ENCODE measurements at regions not wholly inside any gene's neighbourhood (a gene's known extent, or its start where the extent isn't known, plus 50 kb on each side); places are given as distances from the start of the nearest gene placed in this dataset.

- DNase-seq (ENCODE audit: extremely low read depth in 1 of 2, low read depth in 1 of 2) = no peak
These were observed 63.2 kb upstream of the MIR17HG start for GRCh38 chr13:91284335-91284734.

GRCh38 chr13:91286317-91286716 is 61.2 kb upstream of the MIR17HG start:
- no peak for DNase-seq (ENCODE audit: extremely low read depth in 1 of 2, low read depth in 1 of 2)

GRCh38 chr13:91291078-91291477 is 56.4 kb upstream of the MIR17HG start:
- DNase-seq (ENCODE audit: extremely low read depth in 1 of 2, low read depth in 1 of 2) = no peak

GRCh38 chr13:91292630-91293221 is 54.8 kb upstream of the MIR17HG start:
- no peak for DNase-seq (ENCODE audit: extremely low read depth in 1 of 2, low read depth in 1 of 2)

- DNase-seq (ENCODE audit: extremely low read depth in 1 of 2, low read depth in 1 of 2) = no peak
These were observed 51.6 kb upstream of the MIR17HG start for GRCh38 chr13:91295712-91296410.

GRCh38 chr13:91297503-91297902 is 50.0 kb upstream of the MIR17HG start:
- no peak for DNase-seq (ENCODE audit: extremely low read depth in 1 of 2, low read depth in 1 of 2)
